GM21447 (cell line): ENCODE measurements at regions not wholly inside any gene's neighbourhood (a gene's known extent, or its start where the extent isn't known, plus 50 kb on each side); places are given as distances from the start of the nearest gene placed in this dataset.
"Not testable (repeated sequence)": the region's sequence is repeated elsewhere in the genome, so short reads cannot be mapped to it uniquely, and the experiment has no call there.

Experiments
- ATAC-seq: cut with Tn5 transposase; IDR thresholded peaks from one replicate; pipeline ENCODE4 v1.9.1; 2021; ENCODE audit not compliant: unreplicated experiment

GRCh38 chr10:56298941-56299340, 62.1 kb downstream of the ZWINT start:
- no peak for ATAC-seq

GRCh38 chr10:56296618-56297017, 64.4 kb downstream of the ZWINT start:
- ATAC-seq: no peak

- no peak for ATAC-seq
Measured at GRCh38 chr10:56288403-56288802, 72.7 kb downstream of the ZWINT start.

GRCh38 chr10:56286096-56286495, 75.0 kb downstream of the ZWINT start:
- no peak for ATAC-seq

- no peak for ATAC-seq
Measured at GRCh38 chr10:56279270-56279669, 81.8 kb downstream of the ZWINT start.

GRCh38 chr10:56269181-56269580, 91.9 kb downstream of the ZWINT start:
- no peak for ATAC-seq

GRCh38 chr10:56266120-56266519, 94.9 kb downstream of the ZWINT start:
- no peak for ATAC-seq

GRCh38 chr10:56258991-56259390, 102.1 kb downstream of the ZWINT start:
- no peak for ATAC-seq

- no peak for ATAC-seq
Measured at GRCh38 chr10:56258378-56258777, 102.7 kb downstream of the ZWINT start.

GRCh38 chr10:56255298-56255697, 105.8 kb downstream of the ZWINT start:
- ATAC-seq: no peak

- no peak for ATAC-seq
Measured at GRCh38 chr10:56240471-56240870, 120.6 kb downstream of the ZWINT start.

GRCh38 chr10:56231436-56231835, 129.6 kb downstream of the ZWINT start:
- no peak for ATAC-seq

GRCh38 chr10:56222237-56222636, 138.8 kb downstream of the ZWINT start:
- ATAC-seq: no peak

- no peak for ATAC-seq
Measured at GRCh38 chr10:56212951-56213350, 148.1 kb downstream of the ZWINT start.

GRCh38 chr10:56181607-56182006, 179.5 kb downstream of the ZWINT start:
- no peak for ATAC-seq

GRCh38 chr10:56178210-56178609, 182.8 kb downstream of the ZWINT start:
- no peak for ATAC-seq

GRCh38 chr10:56155091-56155513, 206.0 kb downstream of the ZWINT start:
- ATAC-seq: not testable (repeated sequence)

GRCh38 chr10:56146806-56147205, 214.3 kb downstream of the ZWINT start:
- ATAC-seq: no peak

- ATAC-seq: peak; percentile 79
Measured at GRCh38 chr10:56142092-56142728, 218.8 kb downstream of the ZWINT start.

- no peak for ATAC-seq
Measured at GRCh38 chr10:56139405-56139804, 221.7 kb downstream of the ZWINT start.

GRCh38 chr10:56135828-56136227, 225.2 kb downstream of the ZWINT start:
- ATAC-seq: no peak

GRCh38 chr10:56123247-56123646, 237.8 kb downstream of the ZWINT start:
- no peak for ATAC-seq

- ATAC-seq: no peak
Measured at GRCh38 chr10:56116684-56117083, 244.4 kb downstream of the ZWINT start.
